ENCODE measurements at regions not wholly inside any gene's neighbourhood (a gene's known extent, or its start where the extent isn't known, plus 50 kb on each side); places are given as distances from the start of the nearest gene placed in this dataset.

DNA sequence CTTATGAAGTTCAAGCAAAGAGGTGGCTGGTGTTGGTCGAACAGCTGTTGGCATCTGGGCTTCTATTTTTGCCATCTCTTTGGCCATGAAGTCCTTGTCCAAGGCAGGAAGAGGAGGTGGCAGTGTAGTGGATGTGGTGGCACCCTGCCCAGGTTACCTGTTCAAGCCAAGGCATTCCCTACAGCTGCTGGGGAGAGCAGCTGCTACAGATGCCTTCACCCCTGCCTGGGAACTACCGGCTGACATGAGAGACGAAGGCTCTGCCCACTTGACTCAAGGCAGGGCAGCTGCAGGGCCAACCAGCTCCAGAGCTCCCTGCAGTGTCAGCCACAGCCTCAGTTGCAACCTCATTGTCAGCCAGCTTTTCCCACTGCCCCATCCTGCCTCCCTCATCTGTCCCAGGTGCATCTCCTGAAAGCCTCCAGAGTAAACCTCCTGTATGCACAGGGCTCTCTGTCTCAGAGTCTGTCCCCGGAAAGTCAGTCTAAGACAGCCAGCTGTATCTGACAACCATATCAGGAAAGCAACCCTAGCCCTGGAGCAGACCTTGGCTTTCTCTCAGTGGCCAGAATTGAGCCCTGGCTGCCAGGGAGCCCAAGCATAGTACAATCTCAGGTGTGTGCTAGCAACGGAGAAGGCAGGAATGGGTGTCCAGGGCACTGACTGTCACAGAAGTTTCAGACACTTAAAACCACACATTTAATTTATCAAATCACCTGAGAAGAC is 115.9 kb downstream of the RPIA start:
- TF ChIP-seq, protein P1, sequence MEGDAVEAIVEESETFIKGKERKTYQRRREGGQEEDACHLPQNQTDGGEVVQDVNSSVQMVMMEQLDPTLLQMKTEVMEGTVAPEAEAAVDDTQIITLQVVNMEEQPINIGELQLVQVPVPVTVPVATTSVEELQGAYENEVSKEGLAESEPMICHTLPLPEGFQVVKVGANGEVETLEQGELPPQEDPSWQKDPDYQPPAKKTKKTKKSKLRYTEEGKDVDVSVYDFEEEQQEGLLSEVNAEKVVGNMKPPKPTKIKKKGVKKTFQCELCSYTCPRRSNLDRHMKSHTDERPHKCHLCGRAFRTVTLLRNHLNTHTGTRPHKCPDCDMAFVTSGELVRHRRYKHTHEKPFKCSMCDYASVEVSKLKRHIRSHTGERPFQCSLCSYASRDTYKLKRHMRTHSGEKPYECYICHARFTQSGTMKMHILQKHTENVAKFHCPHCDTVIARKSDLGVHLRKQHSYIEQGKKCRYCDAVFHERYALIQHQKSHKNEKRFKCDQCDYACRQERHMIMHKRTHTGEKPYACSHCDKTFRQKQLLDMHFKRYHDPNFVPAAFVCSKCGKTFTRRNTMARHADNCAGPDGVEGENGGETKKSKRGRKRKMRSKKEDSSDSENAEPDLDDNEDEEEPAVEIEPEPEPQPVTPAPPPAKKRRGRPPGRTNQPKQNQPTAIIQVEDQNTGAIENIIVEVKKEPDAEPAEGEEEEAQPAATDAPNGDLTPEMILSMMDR (IDR thresholded peaks at IDR 0.05): no peak
- no peak for TF ChIP-seq POLR2AphosphoS5 (IDR thresholded peaks at IDR 0.05)
